ENCODE measurements at regions not wholly inside any gene's neighbourhood (a gene's known extent, or its start where the extent isn't known, plus 50 kb on each side); places are given as distances from the start of the nearest gene placed in this dataset.

- TF ChIP-seq, protein P1, sequence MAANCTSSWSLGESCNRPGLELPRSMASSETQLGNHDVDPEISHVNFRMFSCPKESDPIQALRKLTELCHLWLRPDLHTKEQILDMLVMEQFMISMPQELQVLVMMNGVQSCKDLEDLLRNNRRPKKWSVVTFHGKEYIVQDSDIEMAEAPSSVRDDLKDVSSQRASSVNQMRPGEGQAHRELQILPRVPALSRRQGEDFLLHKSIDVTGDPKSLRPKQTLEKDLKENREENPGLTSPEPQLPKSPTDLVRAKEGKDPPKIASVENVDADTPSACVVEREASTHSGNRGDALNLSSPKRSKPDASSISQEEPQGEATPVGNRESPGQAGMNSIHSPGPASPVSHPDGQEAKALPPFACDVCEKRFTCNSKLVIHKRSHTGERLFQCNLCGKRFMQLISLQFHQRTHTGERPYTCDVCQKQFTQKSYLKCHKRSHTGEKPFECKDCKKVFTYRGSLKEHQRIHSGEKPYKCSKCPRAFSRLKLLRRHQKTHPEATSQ (CRISPR knock-in tag; IDR thresholded peaks at IDR 0.05; ENCODE audit: borderline replicate concordance) = peak; percentile 61; the same call in 1 of the 2 replicates
- 0 out of 2 replicates have a peak, but pooled peaks have one; percentile 39 for TF ChIP-seq ZBTB46 (CRISPR knock-in tag; IDR thresholded peaks at IDR 0.05; ENCODE audit: borderline replicate concordance)
- no peak for TF ChIP-seq MAZ (IDR thresholded peaks at IDR 0.05; ENCODE audit: borderline replicate concordance, low read depth, low read length)
- TF ChIP-seq MAZ (CRISPR knock-in tag; IDR thresholded peaks at IDR 0.05; ENCODE audit: low read depth) = no peak
- peak; percentile 69; the same call in 1 of the 2 replicates for TF ChIP-seq RFXAP (CRISPR knock-in tag; IDR thresholded peaks at IDR 0.05; ENCODE audit: borderline replicate concordance)
- no peak for TF ChIP-seq ATF6 (CRISPR knock-in tag; conservative IDR thresholded peaks at IDR 0.05)
- TF ChIP-seq SAFB2 (CRISPR knock-in tag; IDR thresholded peaks at IDR 0.05; ENCODE audit: borderline replicate concordance, low read depth) = no peak
- TF ChIP-seq SALL2 (CRISPR knock-in tag; IDR thresholded peaks at IDR 0.05) = 0 out of 2 replicates have a peak, but pooled peaks have one; percentile 53
- peak; percentile 51 for TF ChIP-seq ZNF781 (CRISPR knock-in tag; IDR thresholded peaks at IDR 0.05; ENCODE audit: borderline replicate concordance, not compliant biosample characterization)
- TF ChIP-seq MTERF4 (CRISPR knock-in tag; IDR thresholded peaks at IDR 0.05) = no peak
- TF ChIP-seq TRIM24 (CRISPR knock-in tag; IDR thresholded peaks at IDR 0.05) = no peak
- no peak for TF ChIP-seq SYNCRIP (IDR thresholded peaks at IDR 0.05; ENCODE audit: insufficient read depth, low read depth, low read length)
- no peak for TF ChIP-seq ZNF354B (CRISPR knock-in tag; IDR thresholded peaks at IDR 0.05)
- 0 out of 2 replicates have a peak, but pooled peaks have one; percentile 11 for TF ChIP-seq ZNF501 (CRISPR knock-in tag; IDR thresholded peaks at IDR 0.05)
- TF ChIP-seq ZNF292 (CRISPR knock-in tag; IDR thresholded peaks at IDR 0.05; ENCODE audit: borderline replicate concordance, low read depth) = peak; percentile 19; the same call in 1 of the 2 replicates
- no peak for TF ChIP-seq CREB1 (IDR thresholded peaks at IDR 0.05)
- peak; percentile 17; the same call in 1 of the 2 replicates for TF ChIP-seq CREB1 (CRISPR knock-in tag; IDR thresholded peaks at IDR 0.05)
- TF ChIP-seq MYC (CRISPR knock-in tag; IDR thresholded peaks at IDR 0.05; ENCODE audit: borderline replicate concordance) = no peak
- TF ChIP-seq FOXA3 (CRISPR knock-in tag; IDR thresholded peaks at IDR 0.05) = no peak
- TF ChIP-seq ZNF343 (CRISPR knock-in tag; IDR thresholded peaks at IDR 0.05) = 0 out of 2 replicates have a peak, but pooled peaks have one; percentile 48
- TF ChIP-seq PLSCR1 (CRISPR knock-in tag; IDR thresholded peaks at IDR 0.05; ENCODE audit: borderline replicate concordance) = no peak
Measured at GRCh38 chr1:234776876-234777855, 167.2 kb upstream of the IRF2BP2 start (continued).
